ENCODE measurements at regions not wholly inside any gene's neighbourhood (a gene's known extent, or its start where the extent isn't known, plus 50 kb on each side); places are given as distances from the start of the nearest gene placed in this dataset.

GRCh38 chr1:221276896-221277409, 397.7 kb downstream of the HLX start:
- Histone ChIP-seq H3K9me3 (ENCODE audit: low read length) (no peaks in the 10 kb centered on the region), H3K4me2 (ENCODE audit: low read length) (no peak overlapping the region), H3K36me3 (ENCODE audit: insufficient read depth, low read length) (no peaks in the 10 kb centered on the region)

GRCh38 chr1:221279146-221279545, 399.9 kb downstream of the HLX start:
- no peak overlapping the region for H3K4me3 ChIP-seq (ENCODE audit: low read length)
- H3K9ac ChIP-seq (ENCODE audit: low read length) = no peak overlapping the region
- no peak overlapping the region for H3K27ac ChIP-seq (ENCODE audit: low read length)
- no peaks in the 10 kb centered on the region for H3F3A ChIP-seq (ENCODE audit: insufficient read depth, low read length, poor library complexity, severe bottlenecking)
- no peak overlapping the region for H3K4me2 ChIP-seq (ENCODE audit: low read length)
- H3K79me2 ChIP-seq (replicated peaks; ENCODE audit: insufficient read depth, low read length) = no peaks in the 10 kb centered on the region
- H2AFZ ChIP-seq (ENCODE audit: low read depth, low read length) = no peak overlapping the region
- no peaks in the 10 kb centered on the region for H3K9me3 ChIP-seq (ENCODE audit: low read length)
- H3K36me3 ChIP-seq (ENCODE audit: insufficient read depth, low read length) = no peaks in the 10 kb centered on the region
- no peaks in the 10 kb centered on the region for H4K20me1 ChIP-seq (ENCODE audit: insufficient read depth)
- H3K9me2 ChIP-seq (ENCODE audit: insufficient read depth, low read length) = no peaks in the 10 kb centered on the region
- no peaks in the 10 kb centered on the region for H3K27me3 ChIP-seq (ENCODE audit: insufficient read depth, low read depth, low read length)
- TF ChIP-seq EP300 (conservative IDR thresholded peaks at IDR 0.05; ENCODE audit: poor library complexity, severe bottlenecking) = no peak
- TF ChIP-seq POLR2AphosphoS5 (IDR thresholded peaks at IDR 0.05) = no peak
- TF ChIP-seq RAD21 (conservative IDR thresholded peaks at IDR 0.05) = no peak
- no peak for TF ChIP-seq TAF1 (IDR thresholded peaks at IDR 0.05; ENCODE audit: low read depth)
- no peak for TF ChIP-seq MXI1 (conservative IDR thresholded peaks at IDR 0.05; ENCODE audit: poor library complexity, severe bottlenecking)
- no peak for TF ChIP-seq EZH2 (IDR thresholded peaks at IDR 0.05; ENCODE audit: borderline replicate concordance, insufficient read depth, low read length, poor library complexity, severe bottlenecking)
- TF ChIP-seq SMC3 (conservative IDR thresholded peaks at IDR 0.05; ENCODE audit: poor library complexity) = no peak
- TF ChIP-seq REST (IDR thresholded peaks at IDR 0.05; ENCODE audit: borderline replicate concordance) = no peak

More at GRCh38 chr1:221276896-221277409, 397.7 kb downstream of the HLX start:
- Histone ChIP-seq H3K27me3 (ENCODE audit: insufficient read depth, low read depth, low read length) (no peaks in the 10 kb centered on the region), H3K9ac (ENCODE audit: low read length) (no peak overlapping the region), H3K9me2 (ENCODE audit: insufficient read depth, low read length) (no peaks in the 10 kb centered on the region), H3K4me3 (ENCODE audit: low read length) (no peak overlapping the region), H3K27ac (ENCODE audit: low read length) (no peak overlapping the region), H3K79me2 (replicated peaks; ENCODE audit: insufficient read depth, low read length) (no peaks in the 10 kb centered on the region), H3F3A (ENCODE audit: insufficient read depth, low read length, poor library complexity, severe bottlenecking) (no peaks in the 10 kb centered on the region), H4K20me1 (ENCODE audit: insufficient read depth) (no peaks in the 10 kb centered on the region), H2AFZ (ENCODE audit: low read depth, low read length) (no peak overlapping the region)
- TF ChIP-seq TAF1 (IDR thresholded peaks at IDR 0.05; ENCODE audit: low read depth) (no peak), RAD21 (conservative IDR thresholded peaks at IDR 0.05) (no peak), MXI1 (conservative IDR thresholded peaks at IDR 0.05; ENCODE audit: poor library complexity, severe bottlenecking) (no peak), REST (IDR thresholded peaks at IDR 0.05; ENCODE audit: borderline replicate concordance) (no peak), SMC3 (conservative IDR thresholded peaks at IDR 0.05; ENCODE audit: poor library complexity) (no peak), EP300 (conservative IDR thresholded peaks at IDR 0.05; ENCODE audit: poor library complexity, severe bottlenecking) (no peak), CTCF (IDR thresholded peaks at IDR 0.05; ENCODE audit: poor library complexity, severe bottlenecking) (no peak), POLR2AphosphoS5 (IDR thresholded peaks at IDR 0.05) (no peak), EZH2 (IDR thresholded peaks at IDR 0.05; ENCODE audit: borderline replicate concordance, insufficient read depth, low read length, poor library complexity, severe bottlenecking) (no peak)
